Heart left ventricle (tissue), 16 donors: ENCODE measurements at regions not wholly inside any gene's neighbourhood (a gene's known extent, or its start where the extent isn't known, plus 50 kb on each side); places are given as distances from the start of the nearest gene placed in this dataset.

Experiments
- ATAC-seq, 4 donors: fragments of 200-7000 bp; cut with Tn5 transposase; one replicate each; pipeline ENCODE4 v1.9.1; 2020 to 2022; ENCODE audit warnings: moderate library complexity in 4 of 4, mild to moderate bottlenecking in 3 of 4, moderate number of reproducible peaks in 1 of 4
- DNase-seq, 5 donors: peaks; one replicate each; pipeline ENCODE4 v3.0.0-alpha.2; 2020
- H3K27ac ChIP-seq, 12 donors: fragments of 200-600 bp; sonication (generic) in 4 of 12; one replicate each; pipeline versions ENCODE4 v1.5.0 to v1.8.0; 2016 to 2022; ENCODE audit warnings: mild to moderate bottlenecking in 2 of 12
- H3K27me3 ChIP-seq, 9 donors: fragments of 200-600 bp; sonication (generic) in 2 of 9; one replicate each; pipeline versions ENCODE4 v1.5.1 to v1.8.0; 2016 to 2022; ENCODE audit warnings: mild to moderate bottlenecking in 3 of 9
- H3K36me3 ChIP-seq, 9 donors: fragments of 200-600 bp; sonication (generic) in 2 of 9; one replicate each; pipeline versions ENCODE4 v1.5.0 to v1.8.0; 2018 to 2022; ENCODE audit warnings: mild to moderate bottlenecking in 2 of 9
- H3K4me1 ChIP-seq, 12 donors: fragments of 200-600 bp; sonication (generic) in 4 of 12; one replicate each; pipeline versions ENCODE4 v1.5.0 to v1.8.0; 2016 to 2022; ENCODE audit warnings: mild to moderate bottlenecking in 3 of 12
- H3K4me3 ChIP-seq, 12 donors: fragments of 200-600 bp; sonication (generic) in 4 of 12; one replicate each; pipeline versions ENCODE4 v1.5.0 to v1.8.0; 2017 to 2022; ENCODE audit warnings: mild to moderate bottlenecking in 9 of 12, moderate library complexity in 4 of 12
- H3K9me3 ChIP-seq, 12 donors: fragments of 200-600 bp; sonication (generic) in 4 of 12; one replicate each; pipeline versions ENCODE4 v1.5.0 to v1.8.0; 2016 to 2022; ENCODE audit warnings: mild to moderate bottlenecking in 1 of 12
- CTCF ChIP-seq, 12 donors: fragments of 200-600 bp; sonication (generic) in 4 of 12; IDR thresholded peaks; one replicate each; pipeline versions ENCODE4 v1.5.0 to v1.8.0; 2018 to 2022; ENCODE audit warnings: antibody characterized with exemption in 12 of 12, mild to moderate bottlenecking in 5 of 12
- POLR2A ChIP-seq, 2 donors: fragments of 450-650 bp; IDR thresholded peaks; one replicate each; pipeline ENCODE4 v1.6.1; 2017; ENCODE audit warnings: antibody characterized with exemption in 2 of 2, mild to moderate bottlenecking in 2 of 2, moderate library complexity in 2 of 2
- WGBS, 4 donors: extraction: QIAGEN DNeasy Blood & Tissue Kit in 2 of 4; methylation state at CpG; one replicate each; pipeline versions ENCODE4 v1.1.5 to v1.1.7; 2013 to 2018; 5-methylcytosine and 5-hydroxymethylcytosine counted together
- intact Hi-C, 10 donors: fragments of 100-400 bp; cut with DNase I; formaldehyde crosslinking; loops; one replicate each; pipeline versions ENCODE4 v1.11.1 to v1.14.2; 2022
- donor health status: ischemic (EF 13 %, LVEDD 7.1; RV severe dilation, severe dysfunction).
- donor health status: healthy with polysubstance abuse.
- donor health status: DM: no; HTN: yes; CAD: no.
- donor health status: DM: no; HTN: no; CAD: no.
- donor health status: ischemic (EF 25% LVEDD 6.9; RV normal size, moderate dysfunction).
- donor health status: ischemic (EF 25% LVEDD 5.7; RV mildly dilated, moderate dysfunction).
- donor health status: healthy.
- donor health status: DM: yes; HTN: yes; CAD: no.
- donor health status: ischemic (EF 35%, LVEDD 5.7; RV mildly dilated, moderate dysfunction).
- donor health status: nonischemic (EF 11% LVEDD 7.7; RV severe dilation, severe dysfunction).
- donor health status: DM: yes; HTN: yes; CAD: no.
- donor health status: PGD.
- donor health status: ischemic (EF 29% LVEDD 5.4; RV normal size, mild dysfunction).
- donor health status: nonischemic (EF 23%, LVEDD 6.1; RV moderate dilation, normal function).

GRCh38 chr1:108051631-108052377 is 86.8 kb upstream of the VAV3 start:
- Histone ChIP-seq H3K27ac (peak overlapping the region in 6 of 12 donors; percentile 15 to 93 (median 28)), H3K36me3 (no peaks in the 10 kb centered on the region), H3K27me3 (no peaks in the 10 kb centered on the region), H3K9me3 (peaks cover 0 to 9% (median 0%) of the 10 kb centered on the region in 12 donors), H3K4me3 (peak overlapping the region in 2 of 12 donors; percentile 23 to 38), H3K4me1 (peaks cover 0 to 82% (median 20%) of the 10 kb centered on the region in 12 donors)
- ATAC-seq (no peak), DNase-seq (no peak)
- 65 to 79% (median 73%) methylated on average over 8 of the region's 8 CpGs for WGBS, 4 donors
- no peak for TF ChIP-seq CTCF (IDR thresholded peaks at IDR 0.05)
- TF ChIP-seq POLR2A (IDR thresholded peaks at IDR 0.05): no peak
- intact Hi-C loops: loop anchor here in 2 of 10 donors (10.0 kb wide), 2 partner anchors 63 to 87 kb away; partner anchors contain the start of gene VAV3 (in 1 of the 2)

GRCh38 chr1:108050911-108051629 is 86.1 kb upstream of the VAV3 start:
- Histone ChIP-seq H3K36me3 (no peaks in the 10 kb centered on the region), H3K27ac (peak overlapping the region in 9 of 12 donors; percentile 3 to 93 (median 30)), H3K27me3 (no peaks in the 10 kb centered on the region), H3K4me3 (peak overlapping the region in 2 of 12 donors; percentile 23 to 38), H3K9me3 (peaks cover 0 to 9% (median 0%) of the 10 kb centered on the region in 12 donors), H3K4me1 (peaks cover 0 to 75% (median 20%) of the 10 kb centered on the region in 12 donors)
- peak in 1 of 5 donors; percentile 21 for DNase-seq
- peak in 3 of 4 donors; percentile 30 to 62 (median 35) for ATAC-seq
- intact Hi-C loops: loop anchor here in 2 of 10 donors (10.0 kb wide), 2 partner anchors 64 to 86 kb away; partner anchors contain the start of gene VAV3 (in 1 of the 2)
- WGBS, 4 donors: 9 to 15% (median 14%) methylated on average over 5 of the region's 5 CpGs
- TF ChIP-seq POLR2A (IDR thresholded peaks at IDR 0.05): no peak
- TF ChIP-seq CTCF (IDR thresholded peaks at IDR 0.05): no peak

- H3K4me1 ChIP-seq: peaks cover 0 to 68% (median 20%) of the 10 kb centered on the region in 12 donors
- H3K36me3 ChIP-seq: no peaks in the 10 kb centered on the region
- TF ChIP-seq CTCF (IDR thresholded peaks at IDR 0.05) (no peak), POLR2A (IDR thresholded peaks at IDR 0.05) (no peak)
- WGBS, 4 donors: 68 to 83% (median 73%) methylated on average over 5 of the region's 5 CpGs
- peaks cover 0 to 9% (median 0%) of the 10 kb centered on the region in 12 donors for H3K9me3 ChIP-seq
- ATAC-seq (peak; percentile 25 to 80 (median 66)), DNase-seq (peak in 4 of 5 donors; percentile 25 to 55 (median 42))
- H3K27me3 ChIP-seq: no peaks in the 10 kb centered on the region
- peak overlapping the region in 1 of 12 donors; percentile 38 for H3K4me3 ChIP-seq
- H3K27ac ChIP-seq: peak overlapping the region in 9 of 12 donors; percentile 12 to 93 (median 34)
- intact Hi-C loops: loop anchor here in 2 of 10 donors (10.0 kb wide), 2 partner anchors 65 to 85 kb away; partner anchors contain the start of gene VAV3 (in 1 of the 2)
Observed at GRCh38 chr1:108050158-108050557, 85.2 kb upstream of the VAV3 start.
